ENCODE measurements at regions not wholly inside any gene's neighbourhood (a gene's known extent, or its start where the extent isn't known, plus 50 kb on each side); places are given as distances from the start of the nearest gene placed in this dataset.

DNA sequence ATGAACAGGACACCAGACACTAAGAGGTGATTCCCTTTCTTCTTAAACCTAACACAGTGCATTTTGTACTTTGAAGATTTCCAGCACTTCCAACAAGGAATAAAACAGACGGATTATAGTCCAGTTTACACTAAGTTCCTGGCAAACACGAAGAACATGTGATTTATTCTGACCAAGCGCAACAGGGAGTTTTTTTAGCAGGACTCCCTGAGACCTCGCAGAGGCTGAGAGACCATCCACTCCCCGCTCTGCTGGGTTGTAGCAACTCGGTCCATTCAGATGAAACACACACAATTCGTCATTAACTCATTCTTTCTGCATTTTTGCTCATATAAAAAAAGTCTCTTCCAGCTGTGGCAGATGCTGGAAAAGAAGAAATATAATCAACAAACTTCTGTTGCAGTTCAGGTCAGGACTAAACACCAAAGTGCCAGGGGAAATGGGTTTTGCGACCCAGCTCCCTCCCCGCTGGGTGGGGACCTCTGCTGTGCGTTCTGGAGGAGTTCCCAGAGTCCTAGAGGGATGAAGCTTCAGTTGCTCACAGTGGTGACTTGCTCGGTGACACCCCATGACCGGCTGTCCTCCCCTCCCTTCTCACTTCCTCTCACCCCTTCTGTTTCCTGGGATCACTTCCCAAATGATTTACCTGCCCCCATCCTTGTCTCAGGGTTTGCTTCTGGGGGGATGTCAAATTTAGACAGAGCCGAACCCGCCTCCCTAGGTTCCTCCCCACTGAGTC, 52.5 kb downstream of the KCNF1 start:
- TF ChIP-seq, protein P1, sequence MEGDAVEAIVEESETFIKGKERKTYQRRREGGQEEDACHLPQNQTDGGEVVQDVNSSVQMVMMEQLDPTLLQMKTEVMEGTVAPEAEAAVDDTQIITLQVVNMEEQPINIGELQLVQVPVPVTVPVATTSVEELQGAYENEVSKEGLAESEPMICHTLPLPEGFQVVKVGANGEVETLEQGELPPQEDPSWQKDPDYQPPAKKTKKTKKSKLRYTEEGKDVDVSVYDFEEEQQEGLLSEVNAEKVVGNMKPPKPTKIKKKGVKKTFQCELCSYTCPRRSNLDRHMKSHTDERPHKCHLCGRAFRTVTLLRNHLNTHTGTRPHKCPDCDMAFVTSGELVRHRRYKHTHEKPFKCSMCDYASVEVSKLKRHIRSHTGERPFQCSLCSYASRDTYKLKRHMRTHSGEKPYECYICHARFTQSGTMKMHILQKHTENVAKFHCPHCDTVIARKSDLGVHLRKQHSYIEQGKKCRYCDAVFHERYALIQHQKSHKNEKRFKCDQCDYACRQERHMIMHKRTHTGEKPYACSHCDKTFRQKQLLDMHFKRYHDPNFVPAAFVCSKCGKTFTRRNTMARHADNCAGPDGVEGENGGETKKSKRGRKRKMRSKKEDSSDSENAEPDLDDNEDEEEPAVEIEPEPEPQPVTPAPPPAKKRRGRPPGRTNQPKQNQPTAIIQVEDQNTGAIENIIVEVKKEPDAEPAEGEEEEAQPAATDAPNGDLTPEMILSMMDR (IDR thresholded peaks at IDR 0.05) = no peak

DNA sequence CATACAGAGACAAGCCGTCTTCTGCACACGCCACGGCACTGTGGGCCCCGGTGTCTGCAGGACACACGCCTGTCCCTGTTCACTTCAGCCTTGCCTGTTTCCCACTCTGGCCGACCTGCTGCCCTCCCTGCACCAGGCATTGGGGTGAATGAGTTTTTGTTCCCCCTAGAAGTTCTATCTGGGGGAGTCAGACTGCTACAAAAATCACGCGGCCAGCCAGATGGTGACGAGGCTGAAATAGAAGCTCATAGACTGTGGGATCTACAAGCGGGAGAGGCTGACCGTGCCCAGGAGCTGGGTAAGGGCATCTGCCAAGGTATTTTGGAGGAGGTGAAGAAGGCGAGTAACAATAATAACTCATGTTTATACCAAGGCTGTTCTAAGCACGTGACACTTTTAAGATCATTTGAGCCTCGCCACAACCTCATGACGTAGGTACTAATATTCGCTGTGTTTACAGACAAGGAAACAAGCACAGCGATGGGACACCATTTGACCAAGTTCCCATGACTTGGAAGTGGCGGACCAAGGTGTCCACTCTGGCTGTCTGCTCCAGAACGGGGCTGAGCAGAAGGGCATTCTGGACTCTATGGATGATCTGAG, 53.6 kb downstream of the KCNF1 start:
- TF ChIP-seq, protein P1 (IDR thresholded peaks at IDR 0.05) = no peak

DNA sequence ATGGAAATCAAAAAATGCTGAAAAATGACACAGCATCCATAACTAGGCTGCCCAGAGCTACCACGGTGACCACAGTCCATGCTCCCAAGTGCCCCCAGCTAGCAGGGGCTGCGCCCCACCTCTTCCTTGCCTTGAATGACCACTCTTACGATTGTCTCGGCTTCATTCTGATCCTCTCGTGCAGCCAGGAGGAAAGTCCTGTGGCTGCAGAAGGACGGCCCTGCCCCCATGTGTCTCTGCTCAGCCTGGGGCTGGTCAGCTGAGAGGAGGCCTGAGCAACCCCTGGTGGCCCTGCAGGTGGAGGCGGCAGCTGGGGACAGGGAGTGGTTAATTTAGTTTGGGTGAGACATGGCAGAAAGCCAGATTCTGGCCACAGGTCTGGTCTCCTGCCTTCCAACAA, 54.3 kb downstream of the KCNF1 start:
- TF ChIP-seq, protein P1 (IDR thresholded peaks at IDR 0.05) = no peak

DNA sequence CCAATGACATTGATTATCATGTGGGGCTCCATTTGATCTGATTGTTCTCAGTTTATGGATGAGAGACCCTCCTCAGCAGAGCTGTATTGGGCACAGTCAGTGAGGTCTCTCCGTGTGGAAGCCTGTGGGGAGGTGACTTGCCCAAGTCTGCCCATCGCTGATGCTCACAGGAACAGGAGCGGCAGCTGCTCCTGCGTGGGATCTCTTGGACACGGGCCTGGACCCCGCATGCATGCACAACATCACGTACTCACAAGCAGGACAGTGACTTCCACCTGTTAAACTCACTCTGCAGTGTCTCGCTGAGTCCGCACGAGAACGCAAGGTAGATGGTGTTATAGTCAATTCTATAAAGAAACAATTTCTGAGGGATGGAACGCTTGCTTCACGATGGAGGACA, 55.0 kb downstream of the KCNF1 start:
- TF ChIP-seq, protein P1 (IDR thresholded peaks at IDR 0.05) = no peak

DNA sequence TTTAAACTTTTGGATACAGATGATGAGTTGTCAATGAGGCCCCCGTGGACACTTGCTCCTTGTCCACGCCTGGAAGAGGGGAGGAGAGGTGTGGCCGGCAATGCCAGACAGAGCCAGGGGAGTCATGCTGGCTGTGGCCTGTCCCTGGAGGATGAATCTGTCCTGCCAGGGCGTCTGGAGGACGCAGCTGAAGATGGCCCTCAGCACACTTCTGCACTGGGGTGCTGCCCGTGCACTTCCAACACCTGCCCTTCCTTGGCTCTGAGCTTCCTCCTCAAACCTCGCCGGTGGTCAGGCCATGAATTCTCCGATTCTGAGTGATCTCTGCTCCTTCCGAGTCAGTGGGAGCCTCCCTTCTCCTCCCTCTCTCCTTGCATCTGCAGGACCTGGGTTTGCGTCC, 56.4 kb downstream of the KCNF1 start:
- TF ChIP-seq, protein P1 (IDR thresholded peaks at IDR 0.05) = no peak

DNA sequence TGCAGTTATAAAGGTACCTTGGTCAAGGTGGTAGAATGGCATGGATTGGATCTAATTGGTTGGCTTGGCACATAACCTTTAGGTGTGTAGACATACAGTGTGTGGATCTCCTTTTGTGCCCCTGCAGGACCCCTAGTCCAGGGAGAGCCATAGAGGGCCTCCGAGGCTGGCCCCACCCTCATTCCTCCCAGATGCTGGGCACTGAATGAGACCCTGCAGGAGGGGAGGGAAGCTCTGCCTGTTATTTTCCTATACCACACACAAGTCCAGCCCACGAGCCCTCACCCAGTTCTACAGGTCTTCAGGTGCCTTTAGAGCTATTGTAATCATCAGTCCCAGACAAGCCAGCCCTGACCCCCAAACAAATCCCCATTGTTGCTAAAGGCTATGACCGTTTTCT, 58.9 kb downstream of the KCNF1 start:
- TF ChIP-seq, protein P1 (IDR thresholded peaks at IDR 0.05) = no peak

DNA sequence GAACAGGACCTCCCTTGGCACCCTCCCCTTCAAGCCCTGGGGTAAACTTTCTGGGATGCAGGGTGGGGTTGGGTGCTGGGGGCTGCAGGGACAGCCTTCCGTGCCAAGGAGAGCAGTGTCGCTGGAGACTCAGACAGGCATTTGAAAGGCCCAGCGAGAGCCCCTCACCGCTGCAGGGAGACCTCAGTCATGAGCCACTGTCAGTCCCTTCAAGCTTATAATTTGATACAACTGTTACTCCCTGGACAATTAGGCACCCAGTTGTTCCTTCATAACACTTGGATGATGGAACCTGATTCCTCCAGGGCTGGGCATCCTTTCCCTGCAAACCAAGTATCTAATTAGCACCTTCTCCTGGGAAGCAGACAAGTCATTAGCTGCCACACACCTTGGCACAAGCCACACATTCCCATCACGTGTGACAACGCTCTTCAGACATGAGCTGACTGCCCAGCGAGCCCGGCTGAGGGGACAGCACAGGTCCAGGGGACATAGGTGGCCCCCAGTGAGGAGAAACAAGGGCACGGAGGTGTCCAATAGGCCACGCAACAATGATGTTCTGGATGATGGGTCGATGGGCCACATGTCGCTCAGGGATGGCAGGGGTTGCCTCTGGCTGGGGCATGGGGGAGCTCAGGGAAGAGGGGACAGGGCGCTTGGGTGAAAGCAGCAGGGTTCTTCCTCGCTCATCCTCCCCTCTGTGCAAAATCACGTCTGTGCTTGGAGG, 59.6 kb downstream of the KCNF1 start:
- TF ChIP-seq, protein P1 (IDR thresholded peaks at IDR 0.05) = no peak
